ENCODE measurements at regions not wholly inside any gene's neighbourhood (a gene's known extent, or its start where the extent isn't known, plus 50 kb on each side); places are given as distances from the start of the nearest gene placed in this dataset.

GRCh38 chr13:62040806-62041205 lies 625.2 kb upstream of the PCDH20 start:
- DNase-seq (ENCODE audit: low read depth in 2 of 2) = no peak

DNA sequence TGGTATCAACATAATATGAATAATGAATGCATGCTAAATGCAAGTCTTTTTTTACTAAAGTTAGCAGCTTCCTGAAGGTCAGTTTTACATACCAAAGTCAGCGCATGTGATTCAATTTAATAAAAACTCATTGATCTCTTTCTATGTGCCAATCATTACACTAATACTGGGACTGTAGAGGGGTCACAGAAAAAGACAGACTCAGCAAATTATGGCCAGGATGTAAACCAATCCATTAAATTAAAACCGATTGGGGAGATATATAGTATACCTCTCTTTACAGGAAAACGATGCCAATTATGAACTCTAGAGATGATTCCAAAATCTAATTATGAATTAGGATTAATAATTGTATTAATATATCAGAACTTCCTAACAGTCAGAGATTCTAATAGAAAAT lies 624.4 kb upstream of the PCDH20 start:
- DNase-seq (ENCODE audit: low read depth in 2 of 2) = no peak

- no peak for DNase-seq (ENCODE audit: low read depth in 2 of 2)
Observed at GRCh38 chr13:62038214-62038613, 622.6 kb upstream of the PCDH20 start.

DNA sequence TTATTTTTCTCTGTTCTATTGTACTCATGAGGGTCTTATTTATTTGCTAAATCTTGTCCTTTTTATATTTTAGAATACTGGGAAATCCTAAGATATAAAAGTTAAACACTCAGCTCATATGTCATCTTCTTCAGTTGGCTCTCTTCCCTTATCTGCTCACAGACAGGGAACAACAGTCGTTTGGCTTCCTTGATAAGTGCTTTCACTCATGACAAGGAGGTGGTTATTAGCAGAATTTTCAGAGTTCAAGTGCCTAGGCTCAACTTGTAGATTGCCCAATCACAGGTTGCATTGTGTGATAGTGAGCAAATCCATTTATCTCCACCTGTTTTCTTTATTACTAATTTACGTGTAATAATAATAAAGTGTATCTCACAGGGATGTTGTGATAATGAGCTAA lies 620.3 kb upstream of the PCDH20 start:
- DNase-seq (ENCODE audit: low read depth in 2 of 2) = no peak

GRCh38 chr13:62033934-62034333 lies 618.3 kb upstream of the PCDH20 start:
- no peak for DNase-seq (ENCODE audit: low read depth in 2 of 2)

DNA sequence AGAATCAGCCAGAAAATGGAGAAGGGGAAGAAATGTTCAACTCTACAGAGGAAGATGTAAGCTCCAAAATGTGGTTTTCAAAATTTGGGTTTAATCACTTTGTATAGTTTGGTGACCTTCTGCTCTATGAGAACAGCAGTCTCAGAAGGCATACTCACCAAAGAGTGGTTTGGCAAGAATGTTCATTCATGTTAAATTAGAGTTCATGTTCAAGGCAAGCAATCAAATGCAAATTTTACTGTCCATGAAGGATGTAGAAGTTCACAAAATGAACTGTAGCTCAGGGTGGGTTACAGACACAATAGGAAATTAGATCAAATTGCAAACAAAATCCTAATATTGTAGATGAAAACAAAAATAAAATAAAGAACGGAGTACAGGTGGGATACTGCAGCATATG lies 606.7 kb upstream of the PCDH20 start:
- DNase-seq (ENCODE audit: low read depth in 2 of 2) = no peak

DNA sequence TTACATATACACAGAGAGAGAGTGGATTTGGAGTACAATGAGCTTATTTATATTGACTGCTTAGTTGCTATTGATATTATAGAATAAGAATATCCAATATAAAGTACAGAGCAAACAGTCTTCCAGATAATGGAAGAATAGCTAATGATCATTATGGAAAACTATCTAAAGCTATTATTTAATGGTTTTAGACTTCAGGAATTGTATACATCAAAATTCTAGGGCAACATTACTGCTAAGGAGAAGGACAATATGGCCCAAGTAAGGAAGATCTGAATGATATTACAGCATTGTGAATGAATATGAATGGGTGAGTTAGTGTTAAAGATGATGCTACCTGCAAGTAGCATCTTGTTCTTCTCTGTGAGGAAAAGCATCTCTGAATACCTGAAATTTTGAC lies 604.2 kb upstream of the PCDH20 start:
- DNase-seq (ENCODE audit: low read depth in 2 of 2) = no peak

GRCh38 chr13:62014299-62014698 lies 598.6 kb upstream of the PCDH20 start:
- DNase-seq (ENCODE audit: low read depth in 2 of 2) = no peak

DNA sequence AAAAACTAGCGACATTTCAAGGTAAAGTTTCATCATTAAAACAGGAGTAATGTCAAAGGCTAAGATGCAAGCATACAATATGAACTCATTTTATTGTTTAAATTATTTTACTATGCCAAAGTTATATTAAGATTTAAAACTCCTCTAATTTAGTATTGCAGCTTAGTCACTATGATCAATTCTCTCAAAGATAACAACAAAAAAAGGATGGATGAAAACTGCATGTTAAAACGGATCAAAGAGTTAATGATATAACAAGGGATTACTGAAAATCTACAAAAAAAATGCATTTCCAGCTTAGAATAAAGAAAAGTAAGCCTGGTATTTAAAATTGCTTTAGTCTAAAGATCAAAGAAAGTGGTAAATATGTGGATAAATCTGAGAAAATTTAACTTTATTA lies 587.8 kb upstream of the PCDH20 start:
- DNase-seq (ENCODE audit: low read depth in 2 of 2) = no peak

DNA sequence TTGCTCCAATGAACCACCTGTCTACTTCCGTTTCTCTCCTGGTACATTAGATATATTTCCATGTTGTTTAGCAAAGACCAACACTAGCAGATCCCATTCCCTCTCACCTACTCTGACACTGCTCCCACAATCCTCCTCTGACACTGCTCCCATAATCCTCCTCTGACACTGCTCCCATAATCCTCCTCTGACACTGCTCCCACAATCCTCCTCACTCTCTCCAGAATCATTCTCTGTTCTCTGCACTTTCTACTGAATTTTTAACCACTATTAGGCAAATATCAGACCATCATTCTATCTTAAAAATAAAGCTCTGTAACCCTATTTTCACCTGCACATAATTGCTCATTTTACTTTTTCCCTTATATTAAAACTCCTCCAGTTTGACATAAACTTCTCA lies 578.5 kb upstream of the PCDH20 start:
- no peak for DNase-seq (ENCODE audit: low read depth in 2 of 2)

- no peak for DNase-seq (ENCODE audit: low read depth in 2 of 2)
Observed at GRCh38 chr13:61989978-61990377, 574.3 kb upstream of the PCDH20 start.

- no peak for DNase-seq (ENCODE audit: low read depth in 2 of 2)
Observed at GRCh38 chr13:61988810-61989209, 573.2 kb upstream of the PCDH20 start.

DNA sequence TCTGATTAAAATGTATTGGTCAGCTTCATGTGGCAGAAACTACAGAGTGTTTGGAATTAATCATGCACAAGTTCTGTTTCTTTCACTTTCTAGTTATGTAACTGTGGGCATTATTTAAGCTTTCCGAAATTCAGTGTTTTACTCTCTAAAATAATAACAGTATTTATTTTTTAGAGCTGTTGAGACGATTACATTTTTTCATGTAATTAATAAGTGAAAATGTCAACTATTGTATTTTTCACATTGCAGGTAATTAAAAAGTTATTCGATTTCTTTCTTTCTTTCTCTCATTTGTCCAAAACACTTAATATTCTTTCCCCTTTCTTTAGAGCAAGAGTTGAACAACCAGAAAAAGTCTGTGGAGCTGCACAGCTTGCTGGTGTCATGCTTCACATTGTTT lies 559.4 kb upstream of the PCDH20 start:
- DNase-seq (ENCODE audit: low read depth in 2 of 2) = no peak

DNA sequence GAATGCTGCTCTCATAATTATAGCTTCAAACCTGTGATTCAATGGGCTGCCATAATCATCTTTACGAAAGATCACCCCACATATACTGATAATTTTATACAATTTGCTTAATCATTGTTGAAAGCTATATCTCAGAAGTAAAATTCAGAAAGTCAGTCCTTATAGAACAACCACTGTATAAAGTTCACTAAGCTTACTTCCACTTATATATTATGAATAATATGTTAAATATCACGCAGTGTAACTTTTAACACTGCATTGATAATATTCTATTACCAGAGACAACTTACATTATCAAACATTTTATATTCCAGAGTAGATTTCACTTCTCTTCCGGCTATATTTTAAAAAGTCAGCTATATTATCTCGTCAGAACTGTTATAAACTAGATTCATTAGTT lies 550.1 kb upstream of the PCDH20 start:
- no peak for DNase-seq (ENCODE audit: low read depth in 2 of 2)

GRCh38 chr13:61960981-61961380 lies 545.3 kb upstream of the PCDH20 start:
- DNase-seq (ENCODE audit: low read depth in 2 of 2) = no peak

DNA sequence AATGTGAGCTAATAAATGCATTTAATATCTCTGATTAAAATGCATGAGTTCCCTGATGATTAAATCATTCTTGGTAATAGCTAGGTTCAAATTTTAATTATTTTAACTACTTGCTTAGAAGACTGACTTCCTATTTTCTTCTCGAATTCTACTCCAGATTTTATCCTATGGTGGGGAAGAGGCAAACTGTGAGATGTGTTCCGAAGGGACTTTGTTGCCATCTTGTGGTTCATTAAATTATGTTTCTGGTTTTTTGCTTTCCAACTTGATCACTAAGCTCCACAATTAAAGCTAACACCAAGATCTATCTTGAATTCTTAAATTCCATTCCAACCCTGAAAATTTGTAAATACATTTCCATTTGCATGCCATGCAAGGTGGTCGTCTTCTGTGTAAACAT lies 538.4 kb upstream of the PCDH20 start:
- no peak for DNase-seq (ENCODE audit: low read depth in 2 of 2)

DNA sequence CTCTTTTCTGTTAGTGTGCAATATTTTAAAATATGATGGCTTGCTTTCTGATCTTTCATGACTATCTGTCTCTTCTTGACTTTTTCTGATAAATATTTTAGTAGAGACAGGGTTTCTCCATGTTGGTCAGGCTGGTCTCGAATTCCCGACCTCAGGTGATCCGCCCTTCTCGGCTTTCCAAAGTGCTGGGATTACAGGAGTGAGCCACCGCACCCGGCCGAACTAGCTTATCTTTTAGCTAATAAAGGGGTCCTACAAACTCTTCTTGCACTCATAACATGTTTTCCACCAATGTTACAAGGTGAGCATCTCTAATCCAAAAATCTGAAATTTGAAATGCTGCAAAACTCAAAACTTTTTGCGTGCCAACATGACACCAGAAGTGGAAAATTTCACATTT lies 535.2 kb upstream of the PCDH20 start:
- DNase-seq (ENCODE audit: low read depth in 2 of 2) = no peak

GRCh38 chr13:61944329-61944929 lies 528.8 kb upstream of the PCDH20 start:
- DNase-seq (ENCODE audit: low read depth in 2 of 2) = no peak

DNA sequence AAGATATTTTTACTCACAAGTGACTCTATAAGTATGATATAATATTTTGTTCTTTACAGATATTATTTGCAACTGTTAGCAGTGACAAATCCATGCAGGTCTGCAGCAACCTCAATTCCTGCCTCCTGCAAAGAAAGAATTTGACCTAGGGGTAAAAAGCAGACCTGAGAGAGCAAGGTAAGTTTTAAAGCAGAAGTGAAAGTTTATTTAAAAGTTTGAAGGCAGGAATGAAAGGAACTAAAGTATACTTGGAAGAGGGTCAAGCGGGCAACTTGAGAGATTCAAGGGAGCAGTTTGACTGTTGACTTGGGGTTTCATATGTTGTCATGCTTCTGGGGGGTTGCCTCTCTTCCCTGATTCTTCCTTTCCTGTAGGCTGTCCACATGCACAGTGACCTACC lies 520.1 kb upstream of the PCDH20 start:
- no peak for DNase-seq (ENCODE audit: low read depth in 2 of 2)

GRCh38 chr13:61927648-61928047 lies 512.0 kb upstream of the PCDH20 start:
- no peak for DNase-seq (ENCODE audit: low read depth in 2 of 2)

DNA sequence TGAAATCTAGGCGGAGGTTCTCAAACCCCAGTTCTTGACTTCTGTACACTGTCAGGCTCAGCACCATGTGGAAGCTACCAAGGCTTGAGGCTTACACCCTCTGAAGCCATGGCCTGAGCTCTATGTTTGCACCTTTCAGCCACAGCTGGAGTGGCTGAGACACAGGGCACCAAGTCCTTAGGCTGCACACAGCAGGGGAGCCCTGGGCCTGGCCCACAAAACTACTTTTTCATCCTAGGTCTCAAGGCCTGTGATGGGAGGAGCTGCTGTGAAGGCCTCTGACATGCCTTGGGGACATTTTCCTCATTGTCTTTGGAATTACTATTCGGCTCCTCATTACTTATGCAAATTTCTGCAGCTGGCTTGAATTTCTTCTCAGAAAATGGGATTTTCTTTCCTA lies 503.2 kb upstream of the PCDH20 start:
- no peak for DNase-seq (ENCODE audit: low read depth in 2 of 2)

- DNase-seq (ENCODE audit: low read depth in 2 of 2) = no peak
Observed at GRCh38 chr13:61916483-61916882, 500.8 kb upstream of the PCDH20 start.

- no peak for DNase-seq (ENCODE audit: low read depth in 2 of 2)
Observed at GRCh38 chr13:61913183-61913582, 497.5 kb upstream of the PCDH20 start.

DNA sequence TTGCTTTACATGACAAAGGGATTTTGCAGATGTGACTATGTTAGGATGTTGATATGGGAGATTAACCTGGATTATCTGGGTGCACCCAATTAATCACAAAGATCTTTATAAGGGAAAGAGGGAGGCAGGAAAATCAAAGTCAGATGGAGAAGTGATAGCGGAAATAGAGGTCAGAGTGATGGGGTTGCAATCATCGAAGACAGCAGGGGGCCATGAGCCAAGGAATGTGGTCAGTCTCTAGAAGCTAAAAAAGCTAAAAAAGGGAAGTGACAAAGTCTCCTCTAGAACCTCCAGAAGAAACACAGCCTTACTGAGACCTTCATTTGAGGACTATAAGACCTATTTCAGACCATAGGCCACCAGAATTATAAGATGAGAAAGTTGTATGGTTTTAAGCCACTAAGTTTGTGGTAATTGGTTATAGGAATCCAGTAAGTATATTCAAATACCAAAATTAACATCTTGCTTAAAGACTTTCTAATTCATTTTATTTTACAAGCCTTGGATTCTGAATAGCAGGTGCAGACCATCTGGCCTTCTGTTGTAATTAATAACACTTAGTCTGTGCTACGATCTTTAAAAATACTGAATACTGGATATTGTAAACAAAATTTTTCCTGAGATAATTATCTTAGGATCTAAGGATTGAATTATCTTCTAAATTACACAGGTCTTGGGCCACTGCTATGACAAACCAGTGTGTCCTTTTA lies 493.4 kb upstream of the PCDH20 start:
- no peak for DNase-seq (ENCODE audit: low read depth in 2 of 2)
